ENCODE measurements at regions not wholly inside any gene's neighbourhood (a gene's known extent, or its start where the extent isn't known, plus 50 kb on each side); places are given as distances from the start of the nearest gene placed in this dataset.
"Not testable (repeated sequence)": the region's sequence is repeated elsewhere in the genome, so short reads cannot be mapped to it uniquely, and the experiment has no call there.

DNA sequence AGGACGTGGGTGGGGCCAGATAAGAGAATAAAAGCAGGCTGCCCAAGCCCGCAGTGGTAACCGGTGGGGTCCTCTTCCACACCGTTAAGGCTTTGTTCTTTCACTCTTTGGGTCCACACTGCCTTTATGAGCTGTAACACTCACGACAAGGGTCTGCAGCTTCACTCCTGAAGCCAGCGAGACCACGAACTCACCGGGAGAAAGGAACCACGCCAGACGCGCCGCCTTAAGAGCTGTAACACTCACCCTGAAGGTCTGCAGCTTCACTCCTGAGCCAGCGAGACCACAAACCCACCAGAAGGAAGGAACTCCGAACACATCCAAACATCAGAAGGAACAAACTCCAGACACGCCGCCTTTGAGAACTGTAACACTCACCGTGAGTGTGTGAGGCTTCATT lies 203.9 kb upstream of the HNRNPA3 start:
- TF ChIP-seq POLR2AphosphoS5 (IDR thresholded peaks at IDR 0.05; ENCODE audit: borderline replicate concordance, low read depth, low read length); EZH2 (IDR thresholded peaks at IDR 0.05): not testable (repeated sequence)
